Mesodermal cell (in vitro differentiated cells): ENCODE measurements at regions not wholly inside any gene's neighbourhood (a gene's known extent, or its start where the extent isn't known, plus 50 kb on each side); places are given as distances from the start of the nearest gene placed in this dataset.

Experiments used
- H3K27ac ChIP-seq: 2 replicates; pipeline ENCODE4 v1.7.0; 2013; ENCODE audit warnings: mild to moderate bottlenecking, low read depth, low read length, moderate library complexity; ENCODE audit not compliant: severe bottlenecking
- H3K36me3 ChIP-seq: 2 replicates; pipeline ENCODE4 v1.7.1; 2013; ENCODE audit warnings: mild to moderate bottlenecking, low read length, moderate library complexity; ENCODE audit not compliant: control insufficient read depth, insufficient read depth
- H3K4me1 ChIP-seq: one replicate; pipeline ENCODE4 v1.7.1; 2013; ENCODE audit warnings: mild to moderate bottlenecking, low read length; ENCODE audit not compliant: insufficient read depth, control insufficient read depth, poor library complexity, severe bottlenecking
- H3K4me3 ChIP-seq: 2 replicates; pipeline ENCODE4 v1.7.0; 2013; ENCODE audit warnings: low read length, control low read depth, mild to moderate bottlenecking; ENCODE audit not compliant: insufficient read depth, poor library complexity, severe bottlenecking; ENCODE audit errors: extremely low read depth
- H3K9me3 ChIP-seq: 2 replicates; pipeline ENCODE4 v1.7.1; 2013; ENCODE audit warnings: mild to moderate bottlenecking, low read length, moderate library complexity; ENCODE audit not compliant: control insufficient read depth
- WGBS, 2 experiments: methylation state at CpG; one replicate each; pipeline ENCODE4 v1.1.5; 2013; ENCODE audit warnings: missing lambda C conversion rate in 2 of 2; ENCODE audit not compliant: insufficient coverage in 2 of 2; 5-methylcytosine and 5-hydroxymethylcytosine counted together

- H3K4me3 ChIP-seq = no peak overlapping the region
- H3K4me1 ChIP-seq = peaks cover 3% of the 10 kb centered on the region
- no peaks in the 10 kb centered on the region for H3K36me3 ChIP-seq
- WGBS, 2 experiments = 100% methylated on average over 1 of the region's 2 CpGs; no CpG with 5 or more reads in 1 of the 2 experiments
- no peaks in the 10 kb centered on the region for H3K9me3 ChIP-seq
- H3K27ac ChIP-seq = no peak overlapping the region
Observed at GRCh38 chr11:32304521-32304920, 130.8 kb downstream of the WT1 start.

GRCh38 chr11:32305460-32305859, 129.9 kb downstream of the WT1 start:
- Histone ChIP-seq H3K27ac (no peak overlapping the region), H3K36me3 (no peaks in the 10 kb centered on the region), H3K9me3 (no peaks in the 10 kb centered on the region), H3K4me1 (peaks cover 3% of the 10 kb centered on the region), H3K4me3 (no peak overlapping the region)
- WGBS, 2 experiments = 90 to 93% methylated on average over 2 to 3 of the region's 4 CpGs

- Histone ChIP-seq H3K4me1 (peaks cover 3% of the 10 kb centered on the region), H3K4me3 (no peak overlapping the region), H3K36me3 (no peaks in the 10 kb centered on the region), H3K9me3 (no peaks in the 10 kb centered on the region), H3K27ac (no peak overlapping the region)
- WGBS, 2 experiments = no CpG with 5 or more reads among the region's 3 CpGs
Observed at GRCh38 chr11:32307471-32307870, 127.9 kb downstream of the WT1 start.

GRCh38 chr11:32307913-32308312, 127.4 kb downstream of the WT1 start:
- H3K27ac ChIP-seq = no peak overlapping the region
- H3K9me3 ChIP-seq = no peaks in the 10 kb centered on the region
- H3K4me3 ChIP-seq = no peak overlapping the region
- no peaks in the 10 kb centered on the region for H3K36me3 ChIP-seq
- H3K4me1 ChIP-seq = peaks cover 3% of the 10 kb centered on the region
- 91% methylated on average over 6 of the region's 6 CpGs for WGBS, 2 experiments

GRCh38 chr11:32309530-32310213, 125.7 kb downstream of the WT1 start:
- Histone ChIP-seq H3K9me3 (no peaks in the 10 kb centered on the region), H3K36me3 (no peaks in the 10 kb centered on the region), H3K4me1 (no peaks in the 10 kb centered on the region), H3K4me3 (no peak overlapping the region), H3K27ac (no peak overlapping the region)
- 85 to 100% methylated on average over 2 to 3 of the region's 9 CpGs for WGBS, 2 experiments

GRCh38 chr11:32310214-32310601, 125.1 kb downstream of the WT1 start:
- H3K4me3 ChIP-seq = no peak overlapping the region
- H3K36me3 ChIP-seq = no peaks in the 10 kb centered on the region
- no peaks in the 10 kb centered on the region for H3K4me1 ChIP-seq
- H3K9me3 ChIP-seq = no peaks in the 10 kb centered on the region
- H3K27ac ChIP-seq = no peak overlapping the region
- 87 to 90% methylated on average over 4 of the region's 6 CpGs for WGBS, 2 experiments

- Histone ChIP-seq H3K36me3 (no peaks in the 10 kb centered on the region), H3K9me3 (no peaks in the 10 kb centered on the region), H3K4me1 (no peaks in the 10 kb centered on the region), H3K4me3 (no peak overlapping the region), H3K27ac (no peak overlapping the region)
- WGBS, 2 experiments = 95 to 100% methylated on average over 2 to 4 of the region's 6 CpGs
Observed at GRCh38 chr11:32311346-32312065, 123.8 kb downstream of the WT1 start.

GRCh38 chr11:32312206-32312817, 123.0 kb downstream of the WT1 start:
- Histone ChIP-seq H3K27ac (no peak overlapping the region), H3K9me3 (no peaks in the 10 kb centered on the region), H3K36me3 (no peaks in the 10 kb centered on the region), H3K4me3 (no peak overlapping the region), H3K4me1 (no peaks in the 10 kb centered on the region)
- 91 to 97% methylated on average over 6 of the region's 6 CpGs for WGBS, 2 experiments

- Histone ChIP-seq H3K4me3 (no peak overlapping the region), H3K36me3 (no peaks in the 10 kb centered on the region), H3K4me1 (no peaks in the 10 kb centered on the region), H3K9me3 (no peaks in the 10 kb centered on the region), H3K27ac (no peak overlapping the region)
- 54 to 67% methylated on average over 8 to 10 of the region's 12 CpGs for WGBS, 2 experiments
Observed at GRCh38 chr11:32312865-32313403, 122.4 kb downstream of the WT1 start.

- Histone ChIP-seq H3K4me1 (no peaks in the 10 kb centered on the region), H3K27ac (no peak overlapping the region), H3K4me3 (no peak overlapping the region), H3K9me3 (no peaks in the 10 kb centered on the region), H3K36me3 (no peaks in the 10 kb centered on the region)
- 82 to 89% methylated on average over 5 to 6 of the region's 6 CpGs for WGBS, 2 experiments
Observed at GRCh38 chr11:32313477-32313876, 121.9 kb downstream of the WT1 start.
